H1 (cell line): ENCODE measurements at regions not wholly inside any gene's neighbourhood (a gene's known extent, or its start where the extent isn't known, plus 50 kb on each side); places are given as distances from the start of the nearest gene placed in this dataset.
A peak's percentile ranks its signal among the peaks of the same experiment; 100 is the strongest.

Source experiments
- CTCF ChIA-PET: fragments of 300-600 bp; sonication (Branson Sonifier 250); formaldehyde crosslinking; loops from one replicate; lab custom pipeline; 2021; ENCODE audit not compliant: partially characterized antibody; lab: Charles Lee
- POLR2A ChIA-PET: fragments of 300-600 bp; sonication (Branson Sonifier 250); formaldehyde crosslinking; loops from one replicate; lab custom pipeline; 2021; ENCODE audit warnings: inconsistent platforms; ENCODE audit not compliant: partially characterized antibody; lab: Charles Lee
- DNase-seq, 2 experiments: peaks; one replicate each; pipeline versions ENCODE4 v3.0.0 to v3.0.0-alpha.2; 2010 to 2022; ENCODE audit warnings: low spot score in 2 of 2, low read depth in 1 of 2, mixed read lengths in 1 of 2
- FAIRE-seq: peaks from 2 replicates; lab custom pipeline; 2011; peaks lifted over from hg19 to GRCh38; lab: Jason Lieb, UNC
- H2AFZ ChIP-seq: 2 replicates; pipeline ENCODE4 v1.8.1; 2012; ENCODE audit warnings: low read length, inconsistent platforms
- H2AK5ac ChIP-seq: 2 replicates; pipeline ENCODE4 v1.6.1; 2013; ENCODE audit warnings: low read depth, low read length
- H2BK120ac ChIP-seq: replicated peaks from 2 replicates; pipeline ENCODE3; 2013; ENCODE audit warnings: low read depth, low read length, inconsistent platforms
- H2BK12ac ChIP-seq: 2 replicates; pipeline ENCODE4 v1.6.1; 2013; ENCODE audit warnings: low read depth, low read length
- H2BK15ac ChIP-seq: 2 replicates; pipeline ENCODE4 v1.6.1; 2013; ENCODE audit warnings: low read length
- H2BK20ac ChIP-seq: 2 replicates; pipeline ENCODE4 v1.6.1; 2013; ENCODE audit warnings: low read length
- H2BK5ac ChIP-seq: 2 replicates; pipeline ENCODE4 v1.6.1; 2013; ENCODE audit warnings: low read depth, low read length
- H3K14ac ChIP-seq: 2 replicates; pipeline ENCODE4 v1.6.1; 2013; ENCODE audit warnings: inconsistent platforms; ENCODE audit not compliant: insufficient read length
- H3K18ac ChIP-seq: 2 replicates; pipeline ENCODE4 v1.6.1; 2013; ENCODE audit warnings: low read length; ENCODE audit errors: extremely low read depth
- H3K23ac ChIP-seq: 2 replicates; pipeline ENCODE4 v1.6.1; 2013; ENCODE audit warnings: inconsistent platforms; ENCODE audit not compliant: insufficient read length
- H3K23me2 ChIP-seq: 2 replicates; pipeline ENCODE4 v1.6.1; 2013; ENCODE audit warnings: low read depth, low read length
- H3K27ac ChIP-seq: 2 replicates; pipeline ENCODE4 v1.6.1; 2011; ENCODE audit warnings: low read depth, low read length, inconsistent platforms
- H3K27me3 ChIP-seq, 4 experiments: replicated peaks in 1 of 4; 1 replicate in 1 of 4; 2 replicates in 3 of 4; pipeline versions ENCODE4 v1.6.1 to v1.8.1; 2011 to 2013; ENCODE audit warnings: low read length in 3 of 4, mild to moderate bottlenecking in 3 of 4, inconsistent platforms in 2 of 4, mixed read lengths in 2 of 4, moderate library complexity in 1 of 4; ENCODE audit not compliant: control insufficient read depth in 3 of 4, insufficient read depth in 3 of 4; ENCODE audit errors: extremely low read depth in 1 of 4
- H3K36me3 ChIP-seq, 4 experiments: 2 replicates each; pipeline versions ENCODE4 v1.6.1 to v1.8.1; 2011 to 2013; ENCODE audit warnings: mild to moderate bottlenecking in 4 of 4, low read length in 3 of 4, moderate library complexity in 2 of 4, control low read depth in 1 of 4, inconsistent platforms in 1 of 4; ENCODE audit not compliant: insufficient read depth in 4 of 4, control insufficient read depth in 2 of 4
- H3K4ac ChIP-seq: replicated peaks from 2 replicates; pipeline ENCODE3; 2013; ENCODE audit warnings: low read length, low read depth, mixed read lengths, inconsistent platforms; ENCODE audit not compliant: insufficient read length
- H3K4me1 ChIP-seq, 4 experiments: replicated peaks in 1 of 4; 1 replicate in 1 of 4; 2 replicates in 3 of 4; pipeline versions ENCODE4 v1.6.1 to v1.8.1; 2011 to 2013; ENCODE audit warnings: low read length in 3 of 4, inconsistent platforms in 2 of 4, mixed read lengths in 1 of 4; ENCODE audit not compliant: insufficient read depth in 4 of 4, control insufficient read depth in 3 of 4
- H3K4me2 ChIP-seq, 2 experiments: 2 replicates each; pipeline versions ENCODE4 v1.6.1 to v1.8.1; 2011 to 2013; ENCODE audit warnings: low read depth in 2 of 2, low read length in 2 of 2, control low read depth in 1 of 2, inconsistent platforms in 1 of 2, mild to moderate bottlenecking in 1 of 2; ENCODE audit not compliant: insufficient read depth in 1 of 2
- H3K4me3 ChIP-seq, 4 experiments: fragments of 200-600, 300-600 bp in 1 of 4; sonication (generic), shearing (Covaris generic), sonication (Bioruptor Twin) in 1 of 4; 2 replicates each; pipeline versions ENCODE4 v1.5.1 to v1.8.1; 2011 to 2016; ENCODE audit warnings: low read length in 4 of 4, low read depth in 3 of 4, control low read depth in 2 of 4, inconsistent platforms in 2 of 4, mild to moderate bottlenecking in 2 of 4, mixed read lengths in 1 of 4, moderate library complexity in 1 of 4; ENCODE audit not compliant: insufficient read depth in 2 of 4; ENCODE audit errors: extremely low read depth in 1 of 4
- H3K56ac ChIP-seq: replicated peaks from 2 replicates; pipeline ENCODE3; 2013; ENCODE audit warnings: low read depth, mild to moderate bottlenecking, mixed read lengths, low read length, inconsistent platforms; ENCODE audit not compliant: insufficient read length
- H3K79me1 ChIP-seq: 2 replicates; pipeline ENCODE4 v1.6.1; 2013; ENCODE audit warnings: low read depth, low read length, control low read depth
- H3K79me2 ChIP-seq, 2 experiments: 2 replicates each; pipeline versions ENCODE4 v1.6.1 to v1.8.1; 2012 to 2013; ENCODE audit warnings: low read length in 2 of 2, mild to moderate bottlenecking in 2 of 2, inconsistent platforms in 1 of 2; ENCODE audit not compliant: insufficient read depth in 2 of 2, control insufficient read depth in 1 of 2
- H3K9ac ChIP-seq, 4 experiments: replicated peaks in 1 of 4; 1 replicate in 1 of 4; 2 replicates in 3 of 4; pipeline versions ENCODE4 v1.6.1 to v1.8.1; 2011 to 2013; ENCODE audit warnings: low read depth in 3 of 4, low read length in 3 of 4, control low read depth in 2 of 4, mild to moderate bottlenecking in 2 of 4, moderate library complexity in 2 of 4, inconsistent platforms in 1 of 4; ENCODE audit errors: extremely low read depth in 1 of 4
- H3K9me3 ChIP-seq, 2 experiments: 2 replicates each; pipeline versions ENCODE4 v1.6.1 to v1.8.1; 2012 to 2013; ENCODE audit warnings: mild to moderate bottlenecking in 2 of 2, moderate library complexity in 2 of 2, control low read depth in 1 of 2, inconsistent platforms in 1 of 2, low read depth in 1 of 2, low read length in 1 of 2, mixed read lengths in 1 of 2; ENCODE audit not compliant: insufficient read depth in 2 of 2
- H4K20me1 ChIP-seq, 2 experiments: replicated peaks in 1 of 2; 2 replicates each; pipeline versions ENCODE3 to v1.8.1; 2011 to 2013; ENCODE audit warnings: inconsistent platforms in 2 of 2, low read length in 2 of 2, mild to moderate bottlenecking in 1 of 2; ENCODE audit not compliant: insufficient read depth in 2 of 2, control insufficient read depth in 1 of 2
- H4K5ac ChIP-seq: 2 replicates; pipeline ENCODE4 v1.6.1; 2013; ENCODE audit warnings: low read length, low read depth, mixed read lengths, inconsistent platforms; ENCODE audit not compliant: insufficient read length
- H4K8ac ChIP-seq: 2 replicates; pipeline ENCODE4 v1.8.0; 2013; ENCODE audit warnings: mild to moderate bottlenecking, moderate library complexity, low read length, inconsistent platforms; ENCODE audit not compliant: insufficient read depth; ENCODE audit errors: extremely low read depth
- H4K91ac ChIP-seq: replicated peaks from 2 replicates; pipeline ENCODE3; 2013; ENCODE audit warnings: low read length, mixed read lengths, inconsistent platforms; ENCODE audit not compliant: insufficient read length
- EZH2 ChIP-seq: fragments of 200-600 bp; sonication (generic); IDR thresholded peaks from 2 replicates; pipeline ENCODE4 v1.7.1; 2012; ENCODE audit warnings: low read depth, mild to moderate bottlenecking, moderate library complexity, low read length, inconsistent platforms; ENCODE audit not compliant: severe bottlenecking
- RBBP5 ChIP-seq: IDR thresholded peaks from 2 replicates; pipeline ENCODE4 v1.7.1; 2012; ENCODE audit warnings: low read depth, mild to moderate bottlenecking, inconsistent platforms, low read length, moderate library complexity, borderline replicate concordance
- SIX5 ChIP-seq: IDR thresholded peaks from 2 replicates; pipeline ENCODE4 v1.6.1; 2011; ENCODE audit warnings: mild to moderate bottlenecking, low read depth, low read length
- WGBS, 2 experiments: shearing (Covaris generic) in 1 of 2; methylation state at CpG; one replicate each; pipeline versions ENCODE4 v1.1.6 to v1.1.7; 2013 to 2015; ENCODE audit warnings: low lambda C conversion rate in 2 of 2, mixed read lengths in 2 of 2, inconsistent platforms in 1 of 2, low coverage in 1 of 2, missing lambda C conversion rate in 1 of 2; ENCODE audit not compliant: insufficient replicate concordance in 2 of 2, insufficient coverage in 1 of 2, insufficient read length in 1 of 2; ENCODE audit errors: extremely low coverage in 1 of 2, missing lambda C conversion rate in 1 of 2; 5-methylcytosine and 5-hydroxymethylcytosine counted together

- no peaks in the 10 kb centered on the region; a peak in 1 of 7 replicates for H3K4me1 ChIP-seq
- POLR2A ChIA-PET: no interaction called here
- H3K14ac ChIP-seq: no peak overlapping the region
- no peaks in the 10 kb centered on the region for H4K20me1 ChIP-seq
- no peak overlapping the region for H3K27ac ChIP-seq
- no peaks in the 10 kb centered on the region for H3K79me2 ChIP-seq
- no peaks in the 10 kb centered on the region for H3K79me1 ChIP-seq
- DNase-seq: no peak
- no peak overlapping the region for H2BK120ac ChIP-seq
- no peak for FAIRE-seq
- H2BK20ac ChIP-seq: no peak overlapping the region
- no peak overlapping the region for H4K8ac ChIP-seq
- no peak overlapping the region for H4K5ac ChIP-seq
- H2BK5ac ChIP-seq: no peak overlapping the region
- no peak overlapping the region for H3K4ac ChIP-seq
- TF ChIP-seq RBBP5: no peak
- TF ChIP-seq SIX5: no peak
- TF ChIP-seq EZH2: no peak
- TF ChIP-seq, all 59 proteins: peak for 0
- Histone ChIP-seq H3K18ac (no peak overlapping the region), H4K91ac (no peak overlapping the region), H2AFZ (peak overlapping the region; percentile 78), H3K23ac (no peak overlapping the region), H3K9ac (no peak overlapping the region), H3K56ac (no peak overlapping the region), H3K4me2 (no peak overlapping the region), H3K36me3 (no peaks in the 10 kb centered on the region), H3K4me3 (no peak overlapping the region), H3K9me3 (no peaks in the 10 kb centered on the region), H3K27me3 (no peaks in the 10 kb centered on the region), H2BK15ac (no peak overlapping the region), H2BK12ac (no peak overlapping the region), H3K23me2 (no peaks in the 10 kb centered on the region), H2AK5ac (no peak overlapping the region)
- CTCF ChIA-PET: interaction anchor here (1.0 kb wide), 1 partner anchor 10 kb away, joined by 3 read pairs; no protein-coding TSS in a partner anchor
- 92% methylated on average over 5 of the region's 5 CpGs; no CpG with 5 or more reads in 1 of the 2 experiments for WGBS, 2 experiments
Observed at GRCh38 chr4:116531870-116532269, 553.5 kb downstream of the TRAM1L1 start.
